Gastrocnemius medialis (tissue), 4 donors: ENCODE measurements at regions not wholly inside any gene's neighbourhood (a gene's known extent, or its start where the extent isn't known, plus 50 kb on each side); places are given as distances from the start of the nearest gene placed in this dataset.

Experiments used
- ATAC-seq, 2 donors: fragments of 150-250 bp; one replicate each; pipeline ENCODE4 v1.9.1; 2016
- DNase-seq, 2 donors: peaks; one replicate each; pipeline ENCODE4 v3.0.0-alpha.2; 2019
- H3K27ac ChIP-seq, 4 donors: fragments of 200-600 bp; sonication (generic); 1 replicate in 1 of 4; 2 replicates in 3 of 4; pipeline ENCODE4 v1.5.1; 2016 to 2018; ENCODE audit warnings: mild to moderate bottlenecking in 2 of 4, moderate library complexity in 1 of 4
- H3K27me3 ChIP-seq, 3 donors: fragments of 200-600 bp; sonication (generic) in 2 of 3; 1 replicate in 1 of 3; 2 replicates in 2 of 3; pipeline versions ENCODE4 v1.5.1 to v1.6.0; 2016 to 2019; ENCODE audit warnings: mild to moderate bottlenecking in 1 of 3, moderate library complexity in 1 of 3
- H3K36me3 ChIP-seq, 2 donors: fragments of 200-600 bp; sonication (generic) in 1 of 2; one replicate each; pipeline ENCODE4 v1.5.1; 2017 to 2018
- H3K4me1 ChIP-seq, 2 donors: fragments of 200-600 bp; sonication (generic) in 1 of 2; one replicate each; pipeline ENCODE4 v1.5.1; 2016 to 2017; ENCODE audit warnings: mild to moderate bottlenecking in 2 of 2
- H3K4me3 ChIP-seq, 4 donors: fragments of 200-600 bp; sonication (generic) in 3 of 4; 1 replicate in 1 of 4; 2 replicates in 3 of 4; pipeline ENCODE4 v1.5.1; 2016 to 2019; ENCODE audit warnings: mild to moderate bottlenecking in 2 of 4
- H3K9me3 ChIP-seq, 3 donors: fragments of 200-600 bp; sonication (generic) in 2 of 3; 1 replicate in 1 of 3; 2 replicates in 2 of 3; pipeline ENCODE4 v1.5.1; 2016 to 2019
- CTCF ChIP-seq, 5 experiments: fragments of 450-650 bp in 3 of 5; fragments of 200-600 bp in 2 of 5; sonication (generic) in 2 of 5; IDR thresholded peaks in 4 of 5; conservative IDR thresholded peaks in 1 of 5; 1 replicate in 4 of 5; 2 replicates in 1 of 5; pipeline ENCODE4 v1.5.1; 2016 to 2019; ENCODE audit warnings: antibody characterized with exemption in 5 of 5, mild to moderate bottlenecking in 3 of 5, moderate library complexity in 3 of 5
- POLR2A ChIP-seq, 2 donors: fragments of 450-650 bp; IDR thresholded peaks; one replicate each; pipeline ENCODE4 v1.6.1; 2017; ENCODE audit warnings: antibody characterized with exemption in 2 of 2, mild to moderate bottlenecking in 2 of 2, moderate library complexity in 2 of 2
- in situ Hi-C, 4 donors: fragments of 200-750 bp; cut with MboI; loops; one replicate each; pipeline versions ENCODE4 v1.15.0 to v1.8.0; 2017; ENCODE audit warnings: low sequenced_read_pairs in 4 of 4
- intact Hi-C: fragments of 100-400 bp; cut with DNase I; formaldehyde crosslinking; loops from one replicate; pipeline ENCODE4 v1.15.1; 2023; ENCODE audit warnings: low total_unique reads

DNA sequence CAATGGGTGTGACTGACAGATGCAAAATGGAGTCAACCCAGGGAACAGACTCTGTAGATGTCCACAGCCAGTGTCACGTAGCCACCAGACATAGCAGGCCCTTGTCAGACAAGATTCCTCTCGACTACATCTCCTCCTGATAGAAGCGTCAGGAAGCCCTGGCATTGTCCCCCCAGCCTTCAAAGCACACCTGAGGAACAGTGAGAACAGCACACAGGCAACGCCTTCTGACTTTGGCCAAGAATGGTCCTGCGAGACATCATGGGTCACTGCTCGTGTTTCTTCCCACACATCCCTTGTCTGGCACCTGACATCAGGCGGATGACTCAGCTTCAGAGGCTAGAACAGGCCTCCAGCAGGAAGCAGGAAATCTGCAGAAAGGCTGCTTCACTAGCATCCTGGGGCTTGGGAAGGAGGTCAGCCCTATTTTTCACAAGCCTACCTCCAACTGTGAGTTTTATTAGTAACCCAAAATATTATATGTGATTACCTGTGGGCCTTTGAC, 52.8 kb upstream of the GPR26 start:
- no peak for DNase-seq
- TF ChIP-seq CTCF (IDR thresholded peaks at IDR 0.05 in 4 of 5, conservative IDR thresholded peaks at IDR 0.05 in 1 of 5) (no peak), POLR2A (IDR thresholded peaks at IDR 0.05) (no peak)
- intact Hi-C loops, result no loop called here

DNA sequence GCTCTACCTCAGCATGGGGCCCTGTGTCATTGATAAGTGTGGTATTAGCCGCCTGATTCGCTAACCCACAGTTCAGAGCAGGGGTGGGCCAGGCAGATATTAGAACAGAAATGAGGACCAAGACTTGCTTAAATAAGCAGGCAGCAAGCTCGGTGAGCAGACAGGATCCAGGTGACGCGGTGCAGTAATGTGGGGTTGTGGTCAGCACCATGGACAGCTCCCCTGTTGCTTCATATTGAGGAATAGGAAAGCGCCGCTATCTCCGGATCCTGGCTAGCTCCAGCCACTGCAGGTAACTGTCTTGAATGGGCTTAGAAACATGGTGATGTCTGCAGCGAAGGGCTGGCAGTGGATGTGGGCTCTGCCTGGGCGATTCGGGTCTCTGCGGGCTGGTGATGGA, 51.3 kb upstream of the GPR26 start:
- no peaks in the 10 kb centered on the region for H3K9me3 ChIP-seq
- DNase-seq, result no peak

More for the DNA sequence above, 52.8 kb upstream of the GPR26 start:
- no peak overlapping the region for H3K27ac ChIP-seq
- H3K4me3 ChIP-seq, result no peak overlapping the region
- no peak for ATAC-seq
- no peaks in the 10 kb centered on the region for H3K9me3 ChIP-seq
- H3K27me3 ChIP-seq, result peaks cover 0 to 3% (median 0%) of the 10 kb centered on the region in 3 donors
- no peaks in the 10 kb centered on the region for H3K36me3 ChIP-seq
- in situ Hi-C loops, result no loop called here
- no peaks in the 10 kb centered on the region for H3K4me1 ChIP-seq

More for the DNA sequence above, 51.3 kb upstream of the GPR26 start:
- no peaks in the 10 kb centered on the region for H3K27me3 ChIP-seq
- intact Hi-C loops (no loop called here), in situ Hi-C loops (no loop called here)
- H3K36me3 ChIP-seq, result no peaks in the 10 kb centered on the region
- ATAC-seq, result no peak
- no peaks in the 10 kb centered on the region for H3K4me1 ChIP-seq
- TF ChIP-seq POLR2A (IDR thresholded peaks at IDR 0.05) (no peak), CTCF (IDR thresholded peaks at IDR 0.05 in 4 of 5, conservative IDR thresholded peaks at IDR 0.05 in 1 of 5) (no peak)
- H3K4me3 ChIP-seq, result no peak overlapping the region
- no peak overlapping the region for H3K27ac ChIP-seq
